Esophagus mucosa (tissue), 1 donor: ENCODE measurements at regions not wholly inside any gene's neighbourhood (a gene's known extent, or its start where the extent isn't known, plus 50 kb on each side); places are given as distances from the start of the nearest gene placed in this dataset.
A peak's percentile ranks its signal among the peaks of the same experiment; 100 is the strongest.
"Not testable (repeated sequence)": the region's sequence is repeated elsewhere in the genome, so short reads cannot be mapped to it uniquely, and the experiment has no call there.

Source experiments
- ATAC-seq: fragments of 200-7000 bp; cut with Tn5 transposase; one replicate; pipeline ENCODE4 v1.9.1; 2020
- donor health status: DM: yes; HTN: yes; CAD: no.

GRCh38 chr12:66775871-66776270 is 97.0 kb upstream of the GRIP1 start:
- no peak for ATAC-seq

DNA sequence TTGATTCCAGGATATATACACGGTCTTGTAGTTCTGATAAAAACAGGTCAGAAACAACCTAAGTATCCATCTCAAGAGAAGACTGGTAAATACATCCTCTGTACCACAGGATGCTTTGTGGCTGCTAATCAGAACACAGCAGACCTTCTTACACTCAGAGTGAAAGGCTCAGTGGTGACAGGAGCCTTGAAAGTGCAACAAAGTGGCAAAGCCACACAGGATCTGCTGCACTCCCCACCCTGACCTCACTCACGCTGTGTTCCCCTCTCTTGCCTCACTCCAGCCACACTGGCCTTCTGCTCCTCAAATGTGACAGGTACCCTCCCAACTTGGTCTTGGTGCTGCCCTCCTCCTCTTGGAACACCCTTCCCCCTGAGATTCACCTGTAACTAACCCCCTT is 98.1 kb upstream of the GRIP1 start:
- no peak for ATAC-seq

GRCh38 chr12:66779466-66779865 is 100.6 kb upstream of the GRIP1 start:
- ATAC-seq, result no peak

DNA sequence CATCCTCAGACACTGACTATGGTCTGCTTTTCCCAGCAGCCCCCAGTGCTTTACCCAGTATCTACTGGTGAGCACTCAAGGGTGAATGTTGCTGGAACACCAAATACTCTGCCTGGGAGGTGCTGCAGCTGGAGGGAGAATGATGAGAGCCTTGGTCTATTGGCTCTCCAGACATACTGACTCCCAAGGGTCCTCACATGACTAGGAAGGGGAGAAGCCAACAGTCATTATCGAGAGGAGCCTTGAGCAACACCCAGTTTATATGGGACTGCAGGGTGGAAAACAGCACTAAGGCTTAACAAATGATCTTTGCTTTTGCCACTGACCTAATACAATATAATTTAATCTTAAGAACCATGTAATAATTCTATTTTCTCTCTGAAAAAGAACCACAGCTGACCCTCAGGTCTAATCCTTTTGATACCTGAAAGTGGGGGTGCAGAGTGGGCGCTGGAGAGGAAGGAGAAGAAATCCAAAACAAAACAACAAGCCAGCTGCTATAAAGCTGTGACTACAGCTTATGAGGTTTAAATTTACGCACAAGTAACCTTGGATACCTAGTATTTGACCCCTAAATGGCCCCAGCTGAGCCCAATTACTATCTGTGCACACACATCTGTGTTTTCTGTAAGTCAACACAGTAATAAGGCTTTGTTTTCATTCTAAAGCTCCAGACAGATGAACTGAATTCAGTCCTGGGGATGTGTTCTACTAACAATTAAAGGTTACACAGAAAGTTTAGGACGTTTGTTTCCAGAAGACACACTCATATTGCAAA is 107.8 kb upstream of the GRIP1 start:
- no peak for ATAC-seq

GRCh38 chr12:66799551-66799950 is 120.7 kb upstream of the GRIP1 start:
- ATAC-seq, result no peak

DNA sequence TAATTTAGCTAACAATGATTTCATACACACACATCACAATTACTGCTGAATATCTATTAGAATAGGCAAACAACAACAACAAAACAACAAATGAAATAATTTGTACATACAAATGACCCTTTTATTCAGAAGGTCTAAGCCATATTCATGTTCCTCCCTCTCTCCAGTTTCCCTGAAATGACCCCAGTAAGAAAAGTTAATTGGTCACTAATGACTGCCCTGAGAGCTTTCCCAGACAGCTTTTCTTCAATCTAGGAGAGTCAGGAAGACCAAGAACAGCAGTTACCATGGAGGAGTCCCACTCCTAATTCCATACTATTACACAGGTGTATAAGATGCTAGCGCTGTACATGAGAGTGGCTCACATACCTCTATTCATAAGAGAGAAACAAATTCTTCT is 121.2 kb upstream of the GRIP1 start:
- ATAC-seq, result no peak

GRCh38 chr12:66803930-66804329 is 125.1 kb upstream of the GRIP1 start:
- no peak for ATAC-seq

DNA sequence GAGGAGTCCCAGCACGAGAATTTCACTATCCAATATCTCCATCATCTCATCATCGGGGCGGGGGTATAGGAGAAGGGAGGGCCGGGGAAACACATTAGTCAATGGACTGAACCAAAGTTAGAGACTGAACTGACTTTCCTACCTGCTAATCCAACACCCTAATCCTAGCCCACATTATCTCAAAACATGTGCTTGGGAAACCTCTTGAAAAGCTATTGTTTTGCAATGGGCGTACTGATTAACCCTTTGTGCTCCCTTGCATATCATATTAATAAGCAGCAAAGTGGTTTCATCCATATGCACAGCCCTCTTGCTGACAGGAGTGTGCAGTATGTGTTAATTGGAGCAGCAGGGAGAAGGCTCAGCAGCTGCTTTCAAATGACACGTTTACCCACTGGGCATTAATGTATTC is 125.7 kb upstream of the GRIP1 start:
- ATAC-seq, result no peak

DNA sequence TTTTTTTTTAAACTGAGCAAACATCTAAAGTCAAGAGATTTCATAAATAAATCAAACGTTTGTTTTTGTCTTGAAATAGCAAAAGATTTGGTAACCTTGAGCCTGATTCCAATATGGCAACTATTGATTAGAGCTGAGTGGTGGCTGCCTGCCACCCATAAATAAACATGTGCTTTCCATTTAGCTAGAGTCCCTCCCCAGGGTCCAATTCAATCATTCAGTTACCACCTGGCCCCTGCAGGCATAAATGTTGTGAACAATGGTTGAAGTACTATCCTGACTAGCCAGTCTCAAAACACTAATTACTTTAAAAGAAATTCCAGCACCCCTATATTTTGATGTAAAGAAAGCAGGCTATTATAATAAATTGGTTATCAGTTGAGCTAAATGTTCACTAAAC is 129.7 kb upstream of the GRIP1 start:
- ATAC-seq, result no peak

GRCh38 chr12:66813137-66813892 is 134.4 kb upstream of the GRIP1 start:
- ATAC-seq, result no peak

DNA sequence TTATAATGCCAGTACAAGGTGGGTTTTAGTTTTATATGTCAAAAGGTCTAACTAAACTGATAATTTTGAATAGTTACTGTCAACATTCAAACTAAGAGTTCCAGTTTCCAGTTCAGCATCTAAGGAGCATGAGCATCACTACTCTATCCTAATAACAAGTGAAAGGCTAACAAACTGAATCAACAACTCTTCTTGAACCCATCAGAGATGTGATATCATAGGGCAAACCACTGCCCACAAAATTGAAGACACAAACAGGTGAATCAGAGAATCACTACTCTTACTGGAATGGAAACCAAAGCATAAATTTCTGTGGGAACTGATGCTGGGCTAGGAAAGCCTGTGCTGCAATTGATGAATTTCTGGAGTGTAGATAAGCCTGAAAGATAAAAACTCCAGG is 140.7 kb upstream of the GRIP1 start:
- ATAC-seq, result no peak

GRCh38 chr12:66822961-66823360 is 144.1 kb upstream of the GRIP1 start:
- no peak for ATAC-seq

GRCh38 chr12:66823857-66824570 is 145.1 kb upstream of the GRIP1 start:
- peak; percentile 97 for ATAC-seq

GRCh38 chr12:66825921-66826320 is 147.0 kb upstream of the GRIP1 start:
- ATAC-seq, result not testable (repeated sequence)

DNA sequence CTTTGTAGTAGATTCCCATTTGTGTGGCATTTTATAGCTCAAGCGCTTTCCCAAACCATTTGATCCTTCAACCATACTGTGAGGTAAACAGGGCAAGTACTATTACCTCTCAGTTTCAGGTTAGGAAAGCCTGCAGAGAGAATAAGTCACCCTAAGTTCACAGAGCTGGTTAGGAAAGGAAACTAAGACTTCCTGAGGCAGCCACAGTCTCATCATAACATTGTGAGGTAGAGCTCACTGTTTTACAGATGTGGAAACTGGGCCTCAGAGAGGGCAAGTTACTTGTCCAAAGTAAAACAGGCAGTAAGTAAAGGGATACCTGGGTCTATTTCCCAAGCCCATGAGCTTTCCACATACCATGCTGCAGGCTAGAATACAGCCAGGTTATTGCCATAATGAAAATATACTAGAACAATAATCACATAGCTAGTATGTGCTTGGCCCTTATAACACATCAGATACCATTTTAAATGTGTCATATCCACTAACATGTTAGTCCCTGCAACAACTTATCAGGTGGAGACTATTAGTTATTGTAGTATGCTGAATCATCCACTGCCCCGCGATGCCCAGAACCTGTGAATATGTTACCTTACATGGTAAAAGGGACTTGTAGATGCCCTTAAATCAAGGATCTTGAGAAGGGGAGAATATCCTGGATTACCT is 150.9 kb upstream of the GRIP1 start:
- peak; percentile 48 for ATAC-seq

- no peak for ATAC-seq
Measured at GRCh38 chr12:66831495-66831894, 152.6 kb upstream of the GRIP1 start.

- ATAC-seq, result no peak
Measured at GRCh38 chr12:66832997-66833396, 154.1 kb upstream of the GRIP1 start.

DNA sequence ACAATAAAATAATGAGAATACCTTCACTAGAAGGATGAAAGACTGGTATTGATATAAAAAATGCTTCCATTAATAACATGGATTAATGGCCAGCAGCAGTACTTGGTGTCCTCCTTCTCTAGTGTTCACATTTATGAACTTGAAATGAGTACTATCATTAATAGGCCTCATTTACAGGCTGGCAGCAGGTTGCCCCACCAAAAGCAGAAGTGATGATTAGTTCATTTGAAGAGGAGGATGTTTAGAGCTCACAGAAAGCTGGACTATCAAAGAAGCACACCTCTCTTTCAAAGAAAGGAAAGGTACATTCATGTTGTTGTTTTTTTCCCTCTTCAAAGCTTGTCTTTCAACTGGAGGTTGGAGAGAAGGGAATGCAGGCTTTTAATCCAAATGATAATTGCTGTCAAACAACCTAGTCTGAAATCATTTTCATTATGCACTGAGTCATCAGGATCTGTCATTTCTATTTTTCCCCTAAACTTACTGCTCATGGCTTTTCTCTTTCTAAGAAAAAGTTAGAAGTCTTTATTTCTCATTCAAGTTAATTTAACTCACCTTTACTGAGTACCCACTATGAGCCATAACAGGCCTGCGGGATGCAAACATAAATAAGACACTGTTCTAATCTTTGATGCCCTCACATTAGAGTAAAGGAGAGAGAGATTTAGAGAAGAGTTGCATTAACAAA is 157.9 kb upstream of the GRIP1 start:
- no peak for ATAC-seq

GRCh38 chr12:66837311-66837627 is 158.4 kb upstream of the GRIP1 start:
- ATAC-seq, result no peak

- no peak for ATAC-seq
Measured at GRCh38 chr12:66838366-66838765, 159.5 kb upstream of the GRIP1 start.

DNA sequence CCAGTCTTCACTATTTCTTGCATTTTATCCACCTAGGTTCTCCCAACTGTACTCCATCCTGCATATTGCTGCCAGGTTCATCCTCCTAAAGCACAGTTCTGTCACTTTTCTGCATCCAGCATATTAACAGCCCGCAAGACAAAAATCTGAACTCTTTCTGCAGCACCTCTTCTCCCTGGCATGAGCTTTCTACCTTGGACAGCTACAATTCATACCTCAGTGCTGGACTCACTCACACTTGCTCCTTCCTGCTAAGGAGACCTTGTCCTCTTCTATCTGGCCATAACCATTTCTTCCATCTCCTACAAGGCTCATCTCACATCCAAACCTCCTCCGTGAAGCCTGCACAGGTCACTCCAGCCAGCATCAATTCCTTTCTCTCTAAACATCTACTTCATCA is 170.1 kb upstream of the GRIP1 start:
- ATAC-seq, result no peak

GRCh38 chr12:66851134-66851533 is 172.3 kb upstream of the GRIP1 start:
- ATAC-seq, result no peak

- no peak for ATAC-seq
Measured at GRCh38 chr12:66852091-66852490, 173.2 kb upstream of the GRIP1 start.
